Eye (tissue), 1 donor: ENCODE measurements at regions not wholly inside any gene's neighbourhood (a gene's known extent, or its start where the extent isn't known, plus 50 kb on each side); places are given as distances from the start of the nearest gene placed in this dataset.
A peak's percentile ranks its signal among the peaks of the same experiment; 100 is the strongest.
"Not testable (repeated sequence)": the region's sequence is repeated elsewhere in the genome, so short reads cannot be mapped to it uniquely, and the experiment has no call there.

Experiments
- DNase-seq: peaks from one replicate; pipeline ENCODE4 v3.0.0-alpha.2; 2015

DNA sequence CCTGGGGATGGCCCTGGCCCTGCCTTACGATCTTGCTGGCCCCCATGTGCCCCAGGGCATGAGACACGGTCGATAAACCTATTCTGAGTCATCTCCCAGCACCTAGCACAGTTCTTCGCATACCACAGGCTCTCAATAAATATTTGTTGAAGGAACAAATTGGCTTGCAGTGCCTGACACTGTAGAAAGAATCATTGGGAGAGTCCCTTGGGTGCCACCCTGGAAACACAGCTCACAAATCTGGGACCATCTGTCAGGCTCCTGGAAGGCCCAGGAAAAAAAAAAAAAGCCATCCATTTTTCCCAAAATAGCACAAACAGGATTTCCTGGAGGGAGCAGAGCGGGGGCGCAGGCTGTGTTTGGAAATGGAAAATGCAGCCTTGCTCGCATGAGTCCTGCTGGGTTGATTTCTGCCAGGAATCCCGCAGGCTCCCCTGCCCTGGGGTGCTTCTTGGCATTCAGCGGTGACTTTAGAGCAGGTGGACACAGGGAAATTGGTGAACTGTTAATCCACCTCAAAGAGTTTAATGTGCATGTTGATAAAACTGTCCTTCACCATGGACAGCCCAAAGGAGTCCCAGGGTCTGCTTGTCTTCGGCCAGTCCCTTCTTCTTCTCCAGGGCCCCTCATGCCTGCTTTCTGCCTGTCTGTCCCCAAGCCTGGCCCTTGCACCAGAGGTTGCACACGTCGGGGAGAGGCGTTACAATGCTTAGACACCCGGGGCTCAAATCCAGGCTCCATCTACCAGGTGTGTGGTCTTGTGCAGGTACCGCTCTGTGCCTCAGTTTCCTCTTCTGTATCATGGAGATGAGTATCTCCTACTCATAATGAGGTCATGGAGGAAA, 106.1 kb upstream of the RFLNA start:
- peak; percentile 50 for DNase-seq

DNA sequence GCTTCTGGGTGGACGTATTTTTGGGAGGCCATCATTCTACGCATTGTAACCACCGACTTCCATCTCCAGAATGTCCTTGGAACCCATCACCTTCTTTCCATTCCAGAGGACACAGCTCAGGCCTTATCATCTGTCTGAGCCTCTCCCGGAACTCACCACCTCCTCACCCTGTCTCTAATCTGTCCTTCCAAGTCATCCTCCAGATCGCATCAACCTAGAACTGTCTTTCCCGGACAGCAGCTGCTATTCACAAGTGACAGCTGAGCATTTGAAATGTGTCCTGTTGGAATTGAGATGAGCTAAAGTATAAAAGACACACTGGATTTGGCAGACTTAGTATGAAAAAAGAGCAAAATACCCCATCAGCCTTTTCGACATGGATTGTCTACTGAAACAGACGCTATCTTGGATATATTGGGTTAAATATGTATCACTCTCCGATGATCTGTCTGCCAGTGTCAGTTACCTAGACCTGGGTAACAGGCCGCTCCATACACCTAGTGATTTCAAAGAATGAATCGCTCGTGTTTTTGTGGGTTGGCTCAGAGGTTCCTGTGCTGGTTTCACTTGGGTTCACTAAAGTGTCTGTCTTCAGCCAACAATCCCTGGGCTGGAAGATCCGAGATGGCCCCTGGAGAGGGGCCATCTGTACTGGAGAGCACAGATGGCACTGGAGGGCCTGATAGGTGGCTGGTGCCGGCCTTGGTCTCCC, 104.4 kb upstream of the RFLNA start:
- no peak for DNase-seq

DNA sequence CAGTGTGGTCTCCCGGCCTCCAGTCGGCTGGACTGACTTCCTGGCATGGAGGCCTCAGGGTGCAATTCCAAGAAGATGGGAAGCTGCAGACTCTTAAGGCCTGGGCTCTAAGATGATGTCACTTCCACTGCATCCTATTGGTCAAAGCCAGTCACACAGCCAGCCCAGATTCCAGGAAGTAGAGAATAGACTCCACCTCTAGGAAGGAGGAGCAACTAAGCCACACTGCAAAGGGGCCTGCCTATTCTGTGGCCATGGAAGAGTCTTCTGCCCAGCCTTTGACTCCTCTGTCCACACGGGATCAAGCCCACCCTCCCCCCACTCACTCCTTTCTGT, 103.9 kb upstream of the RFLNA start:
- DNase-seq, result no peak

- no peak for DNase-seq
Observed at GRCh38 chr12:124191966-124192365, 102.9 kb upstream of the RFLNA start.

- DNase-seq, result no peak
Observed at GRCh38 chr12:124194264-124194892, 100.5 kb upstream of the RFLNA start.

DNA sequence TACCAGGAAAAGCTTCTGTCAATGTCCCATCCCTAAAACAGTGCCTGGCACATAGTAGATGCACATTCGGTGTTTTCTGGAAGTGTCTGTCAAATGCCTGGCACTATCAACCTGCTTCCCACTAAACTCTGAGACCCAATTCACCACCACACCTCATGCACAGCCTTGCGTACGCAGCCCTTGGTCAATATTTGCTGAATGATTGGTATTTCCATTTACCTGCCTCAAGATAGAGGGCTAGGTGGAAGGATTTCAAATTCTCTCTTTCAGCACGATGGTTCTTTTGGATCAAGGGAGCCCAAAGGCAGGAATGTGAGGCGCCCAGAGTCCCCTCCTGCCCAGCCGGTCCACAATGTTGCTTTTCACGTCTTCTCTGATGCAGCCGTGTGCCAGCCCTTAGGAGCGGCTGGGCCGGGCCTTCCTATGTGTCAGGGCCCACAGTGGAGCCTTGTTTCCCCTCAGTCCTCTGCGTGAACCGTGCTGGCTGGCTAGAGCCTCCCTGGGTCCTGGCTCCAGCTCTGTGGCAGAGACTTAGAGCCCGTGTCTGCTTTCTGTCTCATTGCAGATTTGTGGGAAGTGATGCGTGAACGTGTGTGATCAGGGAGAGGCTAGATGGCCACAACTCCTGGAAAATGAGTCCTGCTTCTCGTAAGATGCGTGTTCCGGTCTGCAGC, 99.9 kb upstream of the RFLNA start:
- peak; percentile 54 for DNase-seq

- DNase-seq, result no peak
Observed at GRCh38 chr12:124195567-124195942, 99.3 kb upstream of the RFLNA start.

- no peak for DNase-seq
Observed at GRCh38 chr12:124196236-124196635, 98.7 kb upstream of the RFLNA start.

- DNase-seq, result no peak
Observed at GRCh38 chr12:124201248-124201647, 93.6 kb upstream of the RFLNA start.

DNA sequence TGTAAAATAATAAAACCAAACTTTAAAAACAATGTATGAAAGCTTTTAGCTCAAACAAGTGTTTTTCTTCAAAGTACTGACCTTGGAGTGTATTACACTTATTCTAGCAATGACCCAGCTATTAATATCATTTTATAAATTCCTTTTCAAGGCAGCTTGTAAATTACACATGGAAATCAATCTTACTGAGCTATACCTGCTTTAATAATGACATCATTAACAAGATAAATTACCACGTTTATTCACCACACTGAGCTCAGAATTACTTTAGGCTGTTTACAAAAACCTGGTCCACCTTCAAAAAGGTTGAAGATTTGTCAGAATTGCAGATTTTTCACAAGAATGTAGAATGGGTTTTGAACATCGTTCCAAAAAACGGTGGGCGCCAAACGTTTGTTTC, 91.7 kb upstream of the RFLNA start:
- no peak for DNase-seq

DNA sequence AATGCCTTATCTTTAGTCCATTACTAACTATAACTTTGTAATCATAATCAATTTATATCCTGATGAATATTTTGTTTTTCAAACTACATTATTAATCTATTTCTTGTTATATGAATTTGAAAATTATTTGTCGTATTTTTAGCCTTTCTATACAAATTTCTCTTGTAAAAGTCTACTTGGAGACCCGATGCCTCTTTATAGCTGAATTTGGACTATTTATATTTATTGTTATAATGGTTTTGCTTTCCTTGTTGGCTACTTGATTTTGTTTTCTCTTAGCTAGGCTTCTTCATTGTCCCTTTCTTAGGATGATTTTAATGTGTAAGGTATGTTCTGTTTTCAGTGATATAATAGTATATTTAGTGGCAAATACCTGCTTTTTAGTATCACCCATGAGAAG, 89.5 kb upstream of the RFLNA start:
- no peak for DNase-seq

GRCh38 chr12:124207049-124207448, 87.8 kb upstream of the RFLNA start:
- DNase-seq, result no peak

- DNase-seq, result no peak
Observed at GRCh38 chr12:124207617-124208016, 87.3 kb upstream of the RFLNA start.

DNA sequence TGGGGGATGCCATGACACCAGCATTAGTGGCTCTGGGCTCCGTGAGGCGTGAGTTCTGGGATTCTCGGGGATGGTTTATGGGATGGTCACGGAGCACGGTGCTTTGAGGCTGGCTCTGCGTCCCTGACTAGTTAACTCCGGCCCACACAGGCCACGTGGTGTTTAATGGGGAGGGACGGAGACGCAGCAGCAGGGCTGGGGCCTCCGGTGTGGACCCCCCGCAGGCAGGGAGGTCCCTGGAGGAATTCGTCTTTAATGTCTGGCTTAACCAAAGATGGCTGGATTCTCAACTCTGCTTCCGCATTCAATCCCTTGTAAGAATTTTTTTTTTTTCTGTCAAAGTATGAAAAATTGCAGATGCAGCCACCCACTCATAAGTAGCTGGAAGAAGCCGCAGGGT, 86.4 kb upstream of the RFLNA start:
- no peak for DNase-seq

GRCh38 chr12:124210991-124211577, 83.8 kb upstream of the RFLNA start:
- no peak for DNase-seq

- DNase-seq, result no peak
Observed at GRCh38 chr12:124211753-124212152, 83.1 kb upstream of the RFLNA start.

DNA sequence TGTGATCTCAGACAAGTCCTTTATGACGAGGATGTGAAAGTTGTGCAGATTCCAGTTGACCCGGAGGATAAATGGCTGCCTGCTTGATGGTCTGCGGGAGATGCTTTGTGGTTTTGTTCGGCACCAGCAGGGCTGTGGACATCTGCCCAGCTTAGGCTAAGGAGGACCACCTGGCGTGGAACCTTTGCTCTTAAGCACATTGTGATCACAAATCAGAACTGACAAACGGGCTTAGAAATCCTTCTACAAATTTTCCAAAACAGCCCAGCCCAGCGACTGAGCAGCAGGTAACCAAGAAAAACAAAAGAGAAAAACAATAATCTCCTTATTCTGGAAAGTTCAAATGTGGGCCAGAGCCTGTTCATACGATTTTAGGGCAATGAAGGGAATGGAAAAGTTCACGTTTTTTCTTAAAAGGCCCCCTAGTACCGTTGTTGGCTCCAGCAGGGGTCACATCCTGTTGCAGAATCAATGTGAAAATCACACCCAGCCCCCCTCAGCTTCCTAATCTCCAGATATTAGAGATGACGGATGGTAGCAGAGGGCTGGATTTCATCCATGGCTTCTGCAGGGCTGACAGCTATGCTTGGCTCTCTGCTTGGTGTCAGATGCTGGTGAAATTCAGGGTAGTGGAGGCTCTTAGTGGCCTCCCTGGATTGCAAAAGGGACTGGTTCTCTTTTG, 81.1 kb upstream of the RFLNA start:
- DNase-seq, result peak; percentile 75

- no peak for DNase-seq
Observed at GRCh38 chr12:124214574-124214973, 80.3 kb upstream of the RFLNA start.

- peak; percentile 64 for DNase-seq
Observed at GRCh38 chr12:124216966-124217365, 77.9 kb upstream of the RFLNA start.

DNA sequence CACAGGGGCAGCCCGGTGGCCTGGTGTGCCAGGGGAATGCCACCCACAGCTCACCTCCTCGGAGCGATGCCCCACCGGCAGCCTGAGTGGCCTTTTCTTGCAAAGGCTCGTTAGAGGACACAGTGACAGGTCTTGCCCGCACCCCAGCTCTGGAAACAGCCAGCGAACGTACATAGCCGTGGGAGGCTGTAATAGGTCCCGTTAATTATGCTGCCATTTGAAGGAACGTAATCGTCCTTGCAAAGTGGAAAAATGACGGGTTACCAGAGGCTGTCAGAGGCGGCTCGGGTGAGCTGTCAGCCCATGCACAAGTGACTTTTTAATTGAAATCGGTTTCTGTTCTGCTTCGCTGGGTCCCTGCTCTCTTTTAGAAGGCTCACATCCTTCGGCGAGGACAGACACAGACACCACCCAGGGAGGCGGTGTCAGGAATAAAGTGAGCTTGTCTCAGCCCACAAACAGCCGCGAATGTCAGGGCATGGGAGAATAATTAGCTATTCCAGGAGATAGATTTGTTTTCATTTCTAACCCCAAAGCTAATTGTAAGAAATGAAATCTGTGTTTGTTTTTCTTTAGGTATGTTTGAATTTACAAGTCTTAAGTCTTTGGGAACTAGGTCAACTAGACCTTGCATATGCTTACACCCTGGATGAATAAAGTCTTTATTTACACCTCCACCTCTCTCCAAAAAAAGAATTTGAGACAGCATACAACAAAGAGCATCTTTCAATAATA, 77.2 kb upstream of the RFLNA start:
- peak; percentile 94 for DNase-seq

GRCh38 chr12:124218243-124218560, 76.7 kb upstream of the RFLNA start:
- no peak for DNase-seq

- not testable (repeated sequence) for DNase-seq
Observed at GRCh38 chr12:124218650-124219049, 76.2 kb upstream of the RFLNA start.
